ENCODE measurements at regions not wholly inside any gene's neighbourhood (a gene's known extent, or its start where the extent isn't known, plus 50 kb on each side); places are given as distances from the start of the nearest gene placed in this dataset.

DNA sequence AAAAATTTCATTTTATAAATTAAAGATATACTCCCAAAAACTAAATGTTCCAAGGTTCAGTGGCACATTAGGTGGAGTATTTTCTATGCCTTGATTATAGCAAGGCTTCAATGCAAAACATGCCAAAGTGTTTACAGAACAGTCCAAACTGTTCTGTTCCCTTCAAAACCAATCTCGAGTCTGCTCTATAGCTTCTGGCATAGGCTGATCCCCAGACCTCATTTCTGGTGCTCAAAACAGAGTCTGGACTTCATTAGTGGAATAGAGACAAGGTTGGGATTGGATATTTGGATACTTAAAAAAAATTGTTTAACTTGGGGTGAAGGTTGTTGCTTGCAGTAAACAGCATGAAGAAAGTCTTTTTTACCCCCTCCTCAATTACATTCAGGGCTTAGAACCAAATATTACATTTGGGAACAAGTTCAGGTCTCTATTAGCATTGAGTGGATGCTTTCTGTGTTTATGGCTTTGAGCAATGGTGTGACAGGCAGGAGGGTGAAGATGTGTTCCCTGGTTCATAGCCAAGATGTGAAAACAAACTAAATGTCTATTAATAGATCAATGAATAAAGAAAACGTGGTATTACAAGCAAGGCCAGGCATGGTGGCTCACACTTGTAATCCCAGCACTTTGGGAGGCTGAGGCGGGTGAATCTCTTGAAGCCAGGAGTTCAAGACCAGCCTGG lies 208.1 kb upstream of the RND3 start (continued):
- TF ChIP-seq, protein P1, sequence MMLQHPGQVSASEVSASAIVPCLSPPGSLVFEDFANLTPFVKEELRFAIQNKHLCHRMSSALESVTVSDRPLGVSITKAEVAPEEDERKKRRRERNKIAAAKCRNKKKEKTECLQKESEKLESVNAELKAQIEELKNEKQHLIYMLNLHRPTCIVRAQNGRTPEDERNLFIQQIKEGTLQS (IDR thresholded peaks at IDR 0.05), result no peak
- no peak for TF ChIP-seq GABPA (IDR thresholded peaks at IDR 0.05 in 1 of 2, conservative IDR thresholded peaks at IDR 0.05 in 1 of 2)
- TF ChIP-seq FOXA2 (IDR thresholded peaks at IDR 0.05), result no peak
- TF ChIP-seq YY1 (IDR thresholded peaks at IDR 0.05), result no peak
- no peak for TF ChIP-seq FOXA1 (IDR thresholded peaks at IDR 0.05)
- TF ChIP-seq JUND (IDR thresholded peaks at IDR 0.05), result no peak
- TF ChIP-seq, protein P2, sequence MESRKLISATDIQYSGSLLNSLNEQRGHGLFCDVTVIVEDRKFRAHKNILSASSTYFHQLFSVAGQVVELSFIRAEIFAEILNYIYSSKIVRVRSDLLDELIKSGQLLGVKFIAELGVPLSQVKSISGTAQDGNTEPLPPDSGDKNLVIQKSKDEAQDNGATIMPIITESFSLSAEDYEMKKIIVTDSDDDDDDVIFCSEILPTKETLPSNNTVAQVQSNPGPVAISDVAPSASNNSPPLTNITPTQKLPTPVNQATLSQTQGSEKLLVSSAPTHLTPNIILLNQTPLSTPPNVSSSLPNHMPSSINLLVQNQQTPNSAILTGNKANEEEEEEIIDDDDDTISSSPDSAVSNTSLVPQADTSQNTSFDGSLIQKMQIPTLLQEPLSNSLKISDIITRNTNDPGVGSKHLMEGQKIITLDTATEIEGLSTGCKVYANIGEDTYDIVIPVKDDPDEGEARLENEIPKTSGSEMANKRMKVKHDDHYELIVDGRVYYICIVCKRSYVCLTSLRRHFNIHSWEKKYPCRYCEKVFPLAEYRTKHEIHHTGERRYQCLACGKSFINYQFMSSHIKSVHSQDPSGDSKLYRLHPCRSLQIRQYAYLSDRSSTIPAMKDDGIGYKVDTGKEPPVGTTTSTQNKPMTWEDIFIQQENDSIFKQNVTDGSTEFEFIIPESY (IDR thresholded peaks at IDR 0.05), result no peak

DNA sequence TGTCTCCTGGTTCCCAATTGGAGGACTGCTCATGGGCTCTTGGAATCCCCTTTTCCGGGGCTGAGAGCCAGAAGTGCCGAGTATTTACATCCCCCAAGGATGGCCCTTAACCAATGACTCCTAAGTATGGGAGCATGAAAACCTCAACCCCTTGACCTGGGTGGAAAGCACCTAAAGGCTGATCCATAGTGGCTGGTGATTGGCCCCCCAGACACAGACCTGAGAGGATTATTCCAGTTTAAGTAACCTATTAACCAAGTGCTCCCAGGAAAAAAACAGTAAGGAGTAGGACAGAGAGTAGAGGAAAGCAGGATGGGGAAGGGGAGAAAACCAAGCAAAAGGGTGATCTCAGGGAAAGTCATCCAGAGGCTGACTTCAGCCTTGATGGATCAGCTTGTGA lies 206.1 kb upstream of the RND3 start:
- H3K36me3 ChIP-seq (ENCODE audit: control insufficient read depth in 4 of 4, insufficient read depth in 3 of 4, low read depth in 1 of 4, low read length in 3 of 4), result no peaks in the 10 kb centered on the region
- H3K9me3 ChIP-seq (ENCODE audit: control insufficient read depth in 4 of 4, low read length in 3 of 4), result no peaks in the 10 kb centered on the region
- no peak overlapping the region for H3K9ac ChIP-seq (ENCODE audit: low read depth in 1 of 2, low read length in 2 of 2)
- H3K4me1 ChIP-seq (ENCODE audit: control insufficient read depth in 4 of 4, insufficient read depth in 4 of 4, low read length in 3 of 4), result no peaks in the 10 kb centered on the region
- no peak for DNase-seq (ENCODE audit: low spot score)
- H3K27ac ChIP-seq (ENCODE audit: low read depth in 1 of 2, low read length in 2 of 2), result no peak overlapping the region
- no peak overlapping the region for H3K4me3 ChIP-seq (ENCODE audit: low read depth in 1 of 3, low read length in 3 of 3)
- TF ChIP-seq, protein P3, sequence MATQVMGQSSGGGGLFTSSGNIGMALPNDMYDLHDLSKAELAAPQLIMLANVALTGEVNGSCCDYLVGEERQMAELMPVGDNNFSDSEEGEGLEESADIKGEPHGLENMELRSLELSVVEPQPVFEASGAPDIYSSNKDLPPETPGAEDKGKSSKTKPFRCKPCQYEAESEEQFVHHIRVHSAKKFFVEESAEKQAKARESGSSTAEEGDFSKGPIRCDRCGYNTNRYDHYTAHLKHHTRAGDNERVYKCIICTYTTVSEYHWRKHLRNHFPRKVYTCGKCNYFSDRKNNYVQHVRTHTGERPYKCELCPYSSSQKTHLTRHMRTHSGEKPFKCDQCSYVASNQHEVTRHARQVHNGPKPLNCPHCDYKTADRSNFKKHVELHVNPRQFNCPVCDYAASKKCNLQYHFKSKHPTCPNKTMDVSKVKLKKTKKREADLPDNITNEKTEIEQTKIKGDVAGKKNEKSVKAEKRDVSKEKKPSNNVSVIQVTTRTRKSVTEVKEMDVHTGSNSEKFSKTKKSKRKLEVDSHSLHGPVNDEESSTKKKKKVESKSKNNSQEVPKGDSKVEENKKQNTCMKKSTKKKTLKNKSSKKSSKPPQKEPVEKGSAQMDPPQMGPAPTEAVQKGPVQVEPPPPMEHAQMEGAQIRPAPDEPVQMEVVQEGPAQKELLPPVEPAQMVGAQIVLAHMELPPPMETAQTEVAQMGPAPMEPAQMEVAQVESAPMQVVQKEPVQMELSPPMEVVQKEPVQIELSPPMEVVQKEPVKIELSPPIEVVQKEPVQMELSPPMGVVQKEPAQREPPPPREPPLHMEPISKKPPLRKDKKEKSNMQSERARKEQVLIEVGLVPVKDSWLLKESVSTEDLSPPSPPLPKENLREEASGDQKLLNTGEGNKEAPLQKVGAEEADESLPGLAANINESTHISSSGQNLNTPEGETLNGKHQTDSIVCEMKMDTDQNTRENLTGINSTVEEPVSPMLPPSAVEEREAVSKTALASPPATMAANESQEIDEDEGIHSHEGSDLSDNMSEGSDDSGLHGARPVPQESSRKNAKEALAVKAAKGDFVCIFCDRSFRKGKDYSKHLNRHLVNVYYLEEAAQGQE (IDR thresholded peaks at IDR 0.05), result no peak
- TF ChIP-seq FOXA1 (IDR thresholded peaks at IDR 0.05), result no peak
- TF ChIP-seq JUND (IDR thresholded peaks at IDR 0.05), result no peak
- TF ChIP-seq GABPA (IDR thresholded peaks at IDR 0.05 in 1 of 2, conservative IDR thresholded peaks at IDR 0.05 in 1 of 2), result no peak
- no peak for TF ChIP-seq SP1 (IDR thresholded peaks at IDR 0.05)
- TF ChIP-seq HNF4G (IDR thresholded peaks at IDR 0.05), result no peak
- no peak for TF ChIP-seq TAF1 (conservative IDR thresholded peaks at IDR 0.05)
- TF ChIP-seq, protein P4, sequence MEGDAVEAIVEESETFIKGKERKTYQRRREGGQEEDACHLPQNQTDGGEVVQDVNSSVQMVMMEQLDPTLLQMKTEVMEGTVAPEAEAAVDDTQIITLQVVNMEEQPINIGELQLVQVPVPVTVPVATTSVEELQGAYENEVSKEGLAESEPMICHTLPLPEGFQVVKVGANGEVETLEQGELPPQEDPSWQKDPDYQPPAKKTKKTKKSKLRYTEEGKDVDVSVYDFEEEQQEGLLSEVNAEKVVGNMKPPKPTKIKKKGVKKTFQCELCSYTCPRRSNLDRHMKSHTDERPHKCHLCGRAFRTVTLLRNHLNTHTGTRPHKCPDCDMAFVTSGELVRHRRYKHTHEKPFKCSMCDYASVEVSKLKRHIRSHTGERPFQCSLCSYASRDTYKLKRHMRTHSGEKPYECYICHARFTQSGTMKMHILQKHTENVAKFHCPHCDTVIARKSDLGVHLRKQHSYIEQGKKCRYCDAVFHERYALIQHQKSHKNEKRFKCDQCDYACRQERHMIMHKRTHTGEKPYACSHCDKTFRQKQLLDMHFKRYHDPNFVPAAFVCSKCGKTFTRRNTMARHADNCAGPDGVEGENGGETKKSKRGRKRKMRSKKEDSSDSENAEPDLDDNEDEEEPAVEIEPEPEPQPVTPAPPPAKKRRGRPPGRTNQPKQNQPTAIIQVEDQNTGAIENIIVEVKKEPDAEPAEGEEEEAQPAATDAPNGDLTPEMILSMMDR (IDR thresholded peaks at IDR 0.05; ENCODE audit: low read depth, low read length, missing input control), result no peak
- TF ChIP-seq RAD21 (IDR thresholded peaks at IDR 0.05), result no peak
- TF ChIP-seq HNF4A (conservative IDR thresholded peaks at IDR 0.05), result no peak
- TF ChIP-seq, protein P1 (IDR thresholded peaks at IDR 0.05), result no peak
- no peak for TF ChIP-seq EGR1 (IDR thresholded peaks at IDR 0.05; ENCODE audit: low read depth in 2 of 2)
- TF ChIP-seq, protein P5, sequence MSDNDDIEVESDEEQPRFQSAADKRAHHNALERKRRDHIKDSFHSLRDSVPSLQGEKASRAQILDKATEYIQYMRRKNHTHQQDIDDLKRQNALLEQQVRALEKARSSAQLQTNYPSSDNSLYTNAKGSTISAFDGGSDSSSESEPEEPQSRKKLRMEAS (IDR thresholded peaks at IDR 0.05), result no peak
- no peak for TF ChIP-seq FOXA2 (IDR thresholded peaks at IDR 0.05)
- TF ChIP-seq, protein P2 (IDR thresholded peaks at IDR 0.05), result no peak
- WGBS, result 86% methylated on average over 2 of the region's 2 CpGs
- H3K27me3 ChIP-seq (ENCODE audit: control insufficient read depth in 4 of 4, insufficient read depth in 4 of 4, low read length in 3 of 4), result no peaks in the 10 kb centered on the region

Data from liver (tissue), 8 donors.